ENCODE measurements at regions not wholly inside any gene's neighbourhood (a gene's known extent, or its start where the extent isn't known, plus 50 kb on each side); places are given as distances from the start of the nearest gene placed in this dataset.

DNA sequence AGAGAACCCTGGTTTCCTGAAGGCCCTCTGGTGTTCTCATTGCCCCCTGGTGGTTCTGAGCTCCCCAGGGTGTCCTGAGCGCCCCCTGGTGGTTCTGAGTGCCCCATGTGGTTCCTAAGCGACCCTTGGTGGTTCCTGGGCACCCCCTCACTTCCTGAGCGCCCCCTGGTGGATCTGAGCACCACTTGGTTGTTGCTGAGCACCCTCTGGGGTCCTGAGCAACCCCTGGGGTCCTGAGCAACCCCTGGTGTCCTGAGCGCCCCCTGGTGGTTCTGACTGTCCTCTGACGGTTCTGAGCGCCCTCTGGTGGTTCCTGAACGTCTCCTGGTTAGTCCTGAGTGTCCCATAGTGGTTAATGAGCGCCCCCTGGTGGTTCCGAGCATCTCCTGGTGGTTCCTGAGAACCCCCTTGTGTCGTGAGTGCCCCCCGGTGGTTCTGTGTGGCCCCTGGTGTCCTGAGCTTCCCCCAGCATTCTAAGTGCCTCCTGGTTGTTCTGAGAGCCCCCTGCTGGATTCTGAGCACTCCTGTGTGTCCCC, 568.3 kb downstream of the TMEM121 start:
- TF ChIP-seq, protein P1, sequence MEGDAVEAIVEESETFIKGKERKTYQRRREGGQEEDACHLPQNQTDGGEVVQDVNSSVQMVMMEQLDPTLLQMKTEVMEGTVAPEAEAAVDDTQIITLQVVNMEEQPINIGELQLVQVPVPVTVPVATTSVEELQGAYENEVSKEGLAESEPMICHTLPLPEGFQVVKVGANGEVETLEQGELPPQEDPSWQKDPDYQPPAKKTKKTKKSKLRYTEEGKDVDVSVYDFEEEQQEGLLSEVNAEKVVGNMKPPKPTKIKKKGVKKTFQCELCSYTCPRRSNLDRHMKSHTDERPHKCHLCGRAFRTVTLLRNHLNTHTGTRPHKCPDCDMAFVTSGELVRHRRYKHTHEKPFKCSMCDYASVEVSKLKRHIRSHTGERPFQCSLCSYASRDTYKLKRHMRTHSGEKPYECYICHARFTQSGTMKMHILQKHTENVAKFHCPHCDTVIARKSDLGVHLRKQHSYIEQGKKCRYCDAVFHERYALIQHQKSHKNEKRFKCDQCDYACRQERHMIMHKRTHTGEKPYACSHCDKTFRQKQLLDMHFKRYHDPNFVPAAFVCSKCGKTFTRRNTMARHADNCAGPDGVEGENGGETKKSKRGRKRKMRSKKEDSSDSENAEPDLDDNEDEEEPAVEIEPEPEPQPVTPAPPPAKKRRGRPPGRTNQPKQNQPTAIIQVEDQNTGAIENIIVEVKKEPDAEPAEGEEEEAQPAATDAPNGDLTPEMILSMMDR (IDR thresholded peaks at IDR 0.05; ENCODE audit: low read depth, low read length, poor library complexity, severe bottlenecking), result no peak
- no peak for TF ChIP-seq EZH2phosphoT487 (IDR thresholded peaks at IDR 0.05; ENCODE audit: borderline replicate concordance, low read length)

Measured in DOHH2 (cell line).